Left lung (tissue), 4 donors: ENCODE measurements at regions not wholly inside any gene's neighbourhood (a gene's known extent, or its start where the extent isn't known, plus 50 kb on each side); places are given as distances from the start of the nearest gene placed in this dataset.

ENCODE experiments used
- ATAC-seq: fragments of 200-7000 bp; cut with Tn5 transposase; one replicate; pipeline ENCODE4 v1.9.1; 2020; ENCODE audit warnings: moderate library complexity
- DNase-seq, 4 donors: peaks; one replicate each; pipeline ENCODE4 v3.0.0-alpha.2; 2013 to 2020
- H3K27ac ChIP-seq, 2 donors: fragments of 200-600 bp; sonication (generic) in 1 of 2; one replicate each; pipeline versions ENCODE4 v1.5.0 to v1.8.0; 2020 to 2021
- H3K27me3 ChIP-seq, 2 donors: fragments of 200-600 bp; sonication (generic) in 1 of 2; one replicate each; pipeline versions ENCODE4 v1.5.0 to v1.8.0; 2020 to 2021
- H3K36me3 ChIP-seq, 2 donors: fragments of 200-600 bp; sonication (generic) in 1 of 2; one replicate each; pipeline versions ENCODE4 v1.5.0 to v1.8.0; 2020 to 2021
- H3K4me1 ChIP-seq, 2 donors: fragments of 200-600 bp; one replicate each; pipeline ENCODE4 v1.8.0; 2021
- H3K4me3 ChIP-seq, 2 donors: fragments of 200-600 bp; sonication (generic) in 1 of 2; one replicate each; pipeline versions ENCODE4 v1.5.0 to v1.8.0; 2020 to 2021; ENCODE audit warnings: mild to moderate bottlenecking in 1 of 2
- H3K9me3 ChIP-seq, 2 donors: fragments of 200-600 bp; sonication (generic) in 1 of 2; one replicate each; pipeline versions ENCODE4 v1.5.0 to v1.8.0; 2020 to 2021
- CTCF ChIP-seq, 2 donors: fragments of 200-600 bp; sonication (generic) in 1 of 2; IDR thresholded peaks; one replicate each; pipeline versions ENCODE4 v1.5.0 to v1.8.0; 2021; ENCODE audit warnings: antibody characterized with exemption in 2 of 2
- intact Hi-C, 2 donors: fragments of 100-400 bp; cut with DNase I; formaldehyde crosslinking; loops; one replicate each; pipeline versions ENCODE4 v1.11.2 to v1.14.2; 2022
- donor health status: DM: no; HTN: yes; CAD: no.
- donor health status: DM: no; HTN: no; CAD: no.

DNA sequence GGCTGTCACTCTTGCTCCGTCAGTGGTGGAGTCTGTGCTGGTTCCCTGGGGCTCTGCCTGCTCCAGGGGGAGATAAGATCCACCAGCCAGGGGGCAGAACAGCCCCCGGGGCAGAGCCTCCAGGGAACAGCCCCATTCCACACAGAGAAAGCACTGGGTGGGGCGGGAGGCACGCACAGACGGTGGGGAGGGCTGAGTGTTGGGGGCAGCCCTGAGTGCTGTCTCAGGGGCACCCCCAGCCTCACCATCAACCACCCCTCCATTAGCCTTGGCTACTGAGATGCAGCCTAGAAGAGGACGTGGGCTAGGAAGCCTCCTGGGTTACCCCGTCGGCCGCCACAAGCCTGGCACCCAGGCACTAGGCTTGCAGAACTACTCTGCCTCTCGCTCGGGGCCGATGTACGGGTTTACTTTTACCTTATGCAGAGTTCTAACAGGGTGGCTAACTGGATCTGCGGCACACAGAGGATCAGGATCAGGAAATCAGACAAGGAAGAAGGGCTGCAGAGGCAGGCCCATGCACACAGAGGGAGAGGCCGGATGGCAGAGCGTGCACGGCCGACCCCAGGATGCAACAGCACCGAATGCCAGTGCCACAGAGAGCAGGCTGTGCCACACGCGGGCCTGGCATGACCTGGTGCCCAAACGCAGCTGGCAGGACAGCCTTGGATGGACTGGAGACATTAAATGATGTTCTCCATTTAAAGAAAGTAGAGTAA, 140.5 kb downstream of the CTTN start:
- Histone ChIP-seq H3K27ac (no peak overlapping the region), H3K36me3 (no peaks in the 10 kb centered on the region), H3K4me1 (no peaks in the 10 kb centered on the region), H3K4me3 (no peak overlapping the region), H3K27me3 (no peaks in the 10 kb centered on the region), H3K9me3 (peaks cover 0 to 4% of the 10 kb centered on the region in 2 donors)
- intact Hi-C loops, result no loop called here
- no peak for TF ChIP-seq CTCF (IDR thresholded peaks at IDR 0.05)
- DNase-seq, result peak in 1 of 4 donors; percentile 52
- no peak for ATAC-seq

- Histone ChIP-seq H3K27ac (no peak overlapping the region), H3K9me3 (peaks cover 0 to 4% of the 10 kb centered on the region in 2 donors), H3K4me1 (no peaks in the 10 kb centered on the region), H3K36me3 (no peaks in the 10 kb centered on the region), H3K4me3 (no peak overlapping the region), H3K27me3 (no peaks in the 10 kb centered on the region)
- ATAC-seq (no peak), DNase-seq (no peak)
- intact Hi-C loops, result no loop called here
- TF ChIP-seq CTCF (IDR thresholded peaks at IDR 0.05), result no peak
Measured at GRCh38 chr11:70539360-70540095, 141.2 kb downstream of the CTTN start.

GRCh38 chr11:70540196-70540595, 141.9 kb downstream of the CTTN start:
- intact Hi-C loops, result no loop called here
- Histone ChIP-seq H3K4me3 (no peak overlapping the region), H3K9me3 (peaks cover 0 to 4% of the 10 kb centered on the region in 2 donors), H3K4me1 (no peaks in the 10 kb centered on the region), H3K36me3 (no peaks in the 10 kb centered on the region), H3K27ac (no peak overlapping the region), H3K27me3 (no peaks in the 10 kb centered on the region)
- TF ChIP-seq CTCF (IDR thresholded peaks at IDR 0.05), result no peak
- DNase-seq, result no peak
- ATAC-seq, result no peak

- intact Hi-C loops, result no loop called here
- TF ChIP-seq CTCF (IDR thresholded peaks at IDR 0.05), result no peak
Measured at GRCh38 chr11:70541176-70541575, 142.8 kb downstream of the CTTN start.

DNA sequence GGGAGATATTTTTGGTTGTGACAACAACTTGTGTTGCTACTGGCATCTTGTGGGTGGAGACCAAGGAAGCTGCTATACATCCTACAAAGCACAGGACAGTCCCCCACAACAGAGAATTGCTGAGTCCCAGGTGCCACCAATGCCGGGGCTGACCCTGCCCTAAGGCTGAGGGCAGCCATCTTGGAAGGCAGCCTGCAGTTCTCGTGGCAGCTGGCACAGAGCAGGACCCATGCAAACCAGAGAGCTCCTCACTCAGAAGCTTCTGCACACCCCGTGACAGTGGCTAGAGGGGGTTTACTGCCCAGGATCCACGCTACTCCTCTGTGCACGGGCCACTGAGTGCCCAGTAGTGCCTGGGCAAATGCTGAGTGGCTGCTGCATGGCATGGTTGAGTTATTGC, 143.4 kb downstream of the CTTN start:
- TF ChIP-seq CTCF (IDR thresholded peaks at IDR 0.05), result no peak
- DNase-seq (no peak), ATAC-seq (no peak)
- H3K4me3 ChIP-seq, result no peak overlapping the region
- intact Hi-C loops, result no loop called here
- no peaks in the 10 kb centered on the region for H3K4me1 ChIP-seq
- no peak overlapping the region for H3K27ac ChIP-seq
- H3K36me3 ChIP-seq, result no peaks in the 10 kb centered on the region
- peaks cover 0 to 4% of the 10 kb centered on the region in 2 donors for H3K9me3 ChIP-seq
- H3K27me3 ChIP-seq, result no peaks in the 10 kb centered on the region

More at GRCh38 chr11:70541176-70541575, 142.8 kb downstream of the CTTN start:
- Histone ChIP-seq H3K27me3 (no peaks in the 10 kb centered on the region), H3K27ac (no peak overlapping the region), H3K36me3 (no peaks in the 10 kb centered on the region), H3K4me1 (no peaks in the 10 kb centered on the region), H3K4me3 (no peak overlapping the region), H3K9me3 (peaks cover 0 to 4% of the 10 kb centered on the region in 2 donors)
- ATAC-seq (no peak), DNase-seq (no peak)
